Panc1 (cell line): ENCODE measurements at regions not wholly inside any gene's neighbourhood (a gene's known extent, or its start where the extent isn't known, plus 50 kb on each side); places are given as distances from the start of the nearest gene placed in this dataset.

ENCODE experiments used
- ATAC-seq: fragments of 200-7000 bp; cut with Tn5 transposase; 2 replicates; pipeline ENCODE4 v1.9.1; 2020; ENCODE audit warnings: mild to moderate bottlenecking, moderate library complexity
- BruUV-seq: library from RNA; stranded (reverse); fragments of 400-500 nt; replicated peaks from 2 replicates; lab custom pipeline; 2021; lab: Mats Ljungman, UMichigan
- CTCF ChIA-PET: fragments of 300-600 bp; sonication (Branson Sonifier 250); formaldehyde crosslinking; loops from one replicate; lab custom pipeline; 2022; ENCODE audit warnings: antibody characterized with exemption; lab: Charles Lee
- POLR2A ChIA-PET: fragments of 300-600 bp; sonication (Branson Sonifier 250); formaldehyde crosslinking; loops from one replicate; lab custom pipeline; 2022; ENCODE audit warnings: antibody characterized with exemption; lab: Charles Lee
- DNase-seq: peaks from one replicate; pipeline ENCODE4 v3.0.0-alpha.2; 2010; ENCODE audit warnings: low read depth, low spot score
- H3K27ac ChIP-seq: 2 replicates; pipeline ENCODE4 v1.5.1; 2011; ENCODE audit warnings: mild to moderate bottlenecking, low read length, inconsistent platforms
- H3K27me3 ChIP-seq: fragments of 200-500 bp; sonication (Bioruptor generic); 2 replicates; pipeline ENCODE4 v1.6.0; 2014; ENCODE audit warnings: low read length, inconsistent platforms; ENCODE audit not compliant: control insufficient read depth, insufficient read depth
- H3K36me3 ChIP-seq: fragments of 200-500 bp; sonication (Bioruptor generic); 2 replicates; pipeline ENCODE4 v1.5.1; 2014; ENCODE audit warnings: inconsistent platforms, mild to moderate bottlenecking, low read length, moderate library complexity; ENCODE audit not compliant: control insufficient read depth, insufficient read depth
- H3K4me1 ChIP-seq: 2 replicates; pipeline ENCODE4 v1.5.1; 2011; ENCODE audit warnings: inconsistent platforms, mild to moderate bottlenecking, low read length, moderate library complexity; ENCODE audit not compliant: control insufficient read depth, insufficient read depth
- H3K4me3 ChIP-seq, 2 experiments: 2 replicates each; pipeline ENCODE4 v1.5.1; 2011 to 2012; ENCODE audit warnings: low read depth in 2 of 2, low read length in 2 of 2, mild to moderate bottlenecking in 2 of 2, inconsistent platforms in 1 of 2, moderate library complexity in 1 of 2
- H3K9me3 ChIP-seq: fragments of 200-500 bp; sonication (Bioruptor generic); 2 replicates; pipeline ENCODE4 v1.5.1; 2014; ENCODE audit warnings: low read depth, mild to moderate bottlenecking, inconsistent platforms, low read length, moderate library complexity; ENCODE audit not compliant: control insufficient read depth, insufficient read depth
- CTCF ChIP-seq: fragments of 450-650 bp; IDR thresholded peaks from 2 replicates; pipeline ENCODE4 v1.5.1; 2017; ENCODE audit warnings: mild to moderate bottlenecking
- POLR2AphosphoS5 ChIP-seq: IDR thresholded peaks from 2 replicates; pipeline ENCODE4 v1.6.1; 2012; ENCODE audit warnings: mild to moderate bottlenecking, low read depth, low read length, moderate library complexity
- REST ChIP-seq, 2 experiments: IDR thresholded peaks; 2 replicates each; pipeline ENCODE4 v1.6.1; 2011 to 2012; ENCODE audit warnings: low read depth in 2 of 2, control low read depth in 1 of 2, low read length in 1 of 2, mild to moderate bottlenecking in 1 of 2, moderate library complexity in 1 of 2; ENCODE audit not compliant: insufficient read depth in 1 of 2
- SIN3A ChIP-seq: IDR thresholded peaks from 2 replicates; pipeline ENCODE4 v1.6.1; 2012; ENCODE audit warnings: low read depth, mild to moderate bottlenecking, low read length, moderate library complexity, borderline replicate concordance; ENCODE audit not compliant: insufficient read depth
- TCF7L2 ChIP-seq: IDR thresholded peaks from 2 replicates; pipeline ENCODE4 v1.6.1; 2011; ENCODE audit warnings: mild to moderate bottlenecking, low read depth, low read length, inconsistent platforms
- in situ Hi-C: cut with HindIII; loops from 2 replicates; pipeline ENCODE4 v1.10.0; 2016; ENCODE audit warnings: low sequenced_read_pairs, low pct_unique_long_range_greater_than_20kb
- intact Hi-C: fragments of 100-400 bp; cut with micrococcal nuclease; formaldehyde crosslinking; loops from one replicate; pipeline ENCODE4 v1.10.0; 2022; ENCODE audit not compliant: unreplicated experiment

- Histone ChIP-seq H3K27me3 (no peaks in the 10 kb centered on the region), H3K4me1 (no peaks in the 10 kb centered on the region), H3K4me3 (no peak overlapping the region), H3K36me3 (no peaks in the 10 kb centered on the region), H3K9me3 (no peaks in the 10 kb centered on the region), H3K27ac (no peak overlapping the region)
- intact Hi-C loops (no loop called here), in situ Hi-C loops (no loop called here)
- CTCF ChIA-PET: no interaction called here
- peak; percentile 60; the same call in 1 of the 2 replicates for ATAC-seq
- no TSS peak for BruUV-seq
- DNase-seq: no peak
- POLR2A ChIA-PET: no interaction called here
- no peak for TF ChIP-seq SIN3A
- TF ChIP-seq CTCF: no peak
- no peak for TF ChIP-seq TCF7L2
- TF ChIP-seq POLR2AphosphoS5: no peak
- TF ChIP-seq REST (IDR thresholded peaks at IDR 0.05; ENCODE audit: insufficient read depth in 1 of 2, low read depth in 2 of 2, low read length in 1 of 2): no peak
Observed at GRCh38 chr22:26763633-26764361, 106.4 kb downstream of the MIAT start.

- Histone ChIP-seq H3K4me3 (no peak overlapping the region), H3K9me3 (no peaks in the 10 kb centered on the region), H3K27me3 (no peaks in the 10 kb centered on the region), H3K27ac (no peak overlapping the region), H3K36me3 (no peaks in the 10 kb centered on the region), H3K4me1 (no peaks in the 10 kb centered on the region)
- POLR2A ChIA-PET: no interaction called here
- BruUV-seq: no TSS peak
- intact Hi-C loops: no loop called here
- ATAC-seq (no peak), DNase-seq (no peak)
- TF ChIP-seq POLR2AphosphoS5: no peak
- no peak for TF ChIP-seq CTCF
- no peak for TF ChIP-seq REST (IDR thresholded peaks at IDR 0.05; ENCODE audit: insufficient read depth in 1 of 2, low read depth in 2 of 2, low read length in 1 of 2)
- no peak for TF ChIP-seq SIN3A
- TF ChIP-seq TCF7L2: no peak
- CTCF ChIA-PET: no interaction called here
- in situ Hi-C loops: no loop called here
Observed at GRCh38 chr22:26766510-26767350, 109.3 kb downstream of the MIAT start.
